GM12878 (cell line): ENCODE measurements at regions not wholly inside any gene's neighbourhood (a gene's known extent, or its start where the extent isn't known, plus 50 kb on each side); places are given as distances from the start of the nearest gene placed in this dataset.

Experiments
- ATAC-seq: fragments of 200-7000 bp; cut with Tn5 transposase; 3 replicates; pipeline ENCODE4 v1.9.1; 2020; ENCODE audit warnings: mild to moderate bottlenecking, moderate library complexity
- BruUV-seq: library from RNA; stranded (reverse); fragments of 400-500 nt; replicated peaks from 2 replicates; lab custom pipeline; 2021; lab: Mats Ljungman, UMichigan
- CTCF ChIA-PET: fragments of 300-600 bp; sonication (Branson Sonifier 250); formaldehyde crosslinking; extraction: SDS; loops from one replicate; lab custom pipeline; 2021; ENCODE audit warnings: inconsistent platforms; lab: Yijun Ruan, JAX
- POLR2A ChIA-PET: fragments of 350-600 bp; formaldehyde crosslinking; extraction: SDS; loops from one replicate; lab custom pipeline; 2021; ENCODE audit warnings: inconsistent platforms; lab: Charles Lee
- RAD21 ChIA-PET: fragments of 300-600 bp; sonication (Branson Sonifier 250); formaldehyde crosslinking; loops from one replicate; lab custom pipeline; 2023; ENCODE audit warnings: antibody characterized with exemption; ENCODE audit not compliant: unreplicated experiment; lab: Charles Lee
- SMC1A ChIA-PET: fragments of 300-600 bp; sonication (Branson Sonifier 250); formaldehyde crosslinking; loops from one replicate; lab custom pipeline; 2023; ENCODE audit not compliant: unreplicated experiment, uncharacterized antibody; lab: Charles Lee
- DNase-seq: peaks from one replicate; pipeline ENCODE4 v3.0.0-alpha.2; 2011; ENCODE audit warnings: low read depth, low spot score
- FAIRE-seq: peaks from 3 replicates; lab custom pipeline; 2011; peaks lifted over from hg19 to GRCh38; lab: Jason Lieb, UNC
- H2AFZ ChIP-seq: 2 replicates; pipeline ENCODE4 v1.6.0; 2011; ENCODE audit warnings: low read depth, low read length, control low read depth; ENCODE audit not compliant: control insufficient read depth
- H3K27ac ChIP-seq: 2 replicates; pipeline ENCODE4 v1.5.1; 2011; ENCODE audit warnings: control low read depth; ENCODE audit not compliant: control insufficient read depth, insufficient read depth
- H3K27me3 ChIP-seq, 2 experiments: replicated peaks in 1 of 2; 2 replicates each; pipeline versions ENCODE4 v1.6.0 to v1.6.1; 2011; ENCODE audit warnings: low read length in 1 of 2; ENCODE audit not compliant: control insufficient read depth in 2 of 2, insufficient read depth in 2 of 2
- H3K36me3 ChIP-seq, 2 experiments: 2 replicates each; pipeline ENCODE4 v1.5.1; 2011; ENCODE audit warnings: low read length in 1 of 2; ENCODE audit not compliant: control insufficient read depth in 2 of 2, insufficient read depth in 2 of 2
- H3K4me1 ChIP-seq: 2 replicates; pipeline ENCODE4 v1.6.1; 2011; ENCODE audit warnings: mild to moderate bottlenecking, low read length, moderate library complexity, mixed read lengths; ENCODE audit not compliant: control insufficient read depth, insufficient read depth
- H3K4me2 ChIP-seq: 2 replicates; pipeline ENCODE4 v1.6.0; 2011; ENCODE audit warnings: control low read depth; ENCODE audit not compliant: control insufficient read depth, insufficient read depth
- H3K4me3 ChIP-seq: fragments of 200-600 bp; sonication (generic); 2 replicates; pipeline ENCODE4 v1.5.1; 2016
- H3K79me2 ChIP-seq: 2 replicates; pipeline ENCODE4 v1.6.0; 2011; ENCODE audit warnings: low read length; ENCODE audit not compliant: control insufficient read depth, insufficient read depth
- H3K9ac ChIP-seq: 2 replicates; pipeline ENCODE4 v1.8.0; 2011; ENCODE audit warnings: low read length, control low read depth, mixed read lengths; ENCODE audit not compliant: control insufficient read depth, insufficient read depth
- H3K9me3 ChIP-seq: replicated peaks from 3 replicates; pipeline ENCODE4 v1.5.1; 2011; ENCODE audit warnings: mild to moderate bottlenecking, low read length; ENCODE audit not compliant: control insufficient read depth, insufficient read depth
- H4K20me1 ChIP-seq: 2 replicates; pipeline ENCODE4 v1.6.0; 2011; ENCODE audit not compliant: control insufficient read depth, insufficient read depth
- ATF3 ChIP-seq: IDR thresholded peaks from 2 replicates; pipeline ENCODE4 v1.6.1; 2011; ENCODE audit warnings: low read depth, mild to moderate bottlenecking, low read length, moderate library complexity, borderline replicate concordance; ENCODE audit errors: extremely low read depth
- CBX3 ChIP-seq: fragments of 200-600 bp; sonication (generic); IDR thresholded peaks from 2 replicates; pipeline ENCODE4 v1.6.1; 2016; ENCODE audit warnings: low read depth, borderline replicate concordance
- GABPA ChIP-seq: IDR thresholded peaks from 2 replicates; pipeline ENCODE4 v1.6.1; 2014; ENCODE audit warnings: antibody characterized with exemption, low read depth, mild to moderate bottlenecking, inconsistent platforms
- HCFC1 ChIP-seq: fragments of 150-350 bp; IDR thresholded peaks from 2 replicates; pipeline ENCODE4 v1.6.1; 2014; ENCODE audit warnings: low read length
- HDAC2 ChIP-seq: fragments of 200-600 bp; sonication (generic); IDR thresholded peaks from 2 replicates; pipeline ENCODE4 v1.6.1; 2017
- IRF5 ChIP-seq: fragments of 450-650 bp; IDR thresholded peaks from 2 replicates; pipeline ENCODE4 v1.6.1; 2017; ENCODE audit warnings: borderline replicate concordance
- JUND ChIP-seq: IDR thresholded peaks from 2 replicates; pipeline ENCODE4 v1.6.1; 2012; ENCODE audit warnings: low read depth, mild to moderate bottlenecking, low read length, improper control_type of control experiment, moderate library complexity
- KAT2A ChIP-seq: conservative IDR thresholded peaks from 2 replicates; pipeline ENCODE4 v1.6.1; 2011; ENCODE audit warnings: low read depth, low read length; ENCODE audit not compliant: control insufficient read depth
- KDM1A ChIP-seq: fragments of 200-600 bp; sonication (generic); IDR thresholded peaks from 2 replicates; pipeline ENCODE4 v1.6.1; 2016; ENCODE audit warnings: borderline replicate concordance
- NBN ChIP-seq: fragments of 450-650 bp; IDR thresholded peaks from 2 replicates; pipeline ENCODE4 v1.6.1; 2016
- PBX3 ChIP-seq: IDR thresholded peaks from 2 replicates; pipeline ENCODE4 v1.6.1; 2011; ENCODE audit warnings: mild to moderate bottlenecking, low read depth, low read length, moderate library complexity; ENCODE audit not compliant: insufficient replicate concordance
- RAD21 ChIP-seq: IDR thresholded peaks from 2 replicates; pipeline ENCODE4 v1.6.1; 2011; ENCODE audit warnings: mild to moderate bottlenecking, low read depth, low read length, moderate library complexity; ENCODE audit not compliant: insufficient read depth
- RUNX3 ChIP-seq: IDR thresholded peaks from 2 replicates; pipeline ENCODE4 v1.6.1; 2012; ENCODE audit warnings: low read length, inconsistent platforms
- SMC3 ChIP-seq: IDR thresholded peaks from 2 replicates; pipeline ENCODE4 v1.6.1; 2011; ENCODE audit warnings: low read length, improper control_type of control experiment, borderline replicate concordance
- SREBF2 ChIP-seq: IDR thresholded peaks from 2 replicates; pipeline ENCODE4 v1.6.1; 2012; ENCODE audit warnings: mild to moderate bottlenecking, low read length
- TAF1 ChIP-seq: IDR thresholded peaks from 2 replicates; pipeline ENCODE4 v1.6.1; 2011; ENCODE audit warnings: mild to moderate bottlenecking, low read depth, low read length, borderline replicate concordance
- TBL1XR1 ChIP-seq: IDR thresholded peaks from 2 replicates; pipeline ENCODE4 v1.6.1; 2012; ENCODE audit warnings: low read depth, low read length, improper control_type of control experiment
- ZBED1 ChIP-seq: IDR thresholded peaks from 2 replicates; pipeline ENCODE4 v1.6.1; 2016; ENCODE audit warnings: borderline replicate concordance
- ZNF622 ChIP-seq: fragments of 450-650 bp; IDR thresholded peaks from 2 replicates; pipeline ENCODE4 v1.6.1; 2017; ENCODE audit warnings: mild to moderate bottlenecking, inconsistent platforms
- in situ Hi-C: fragments of 300-500 bp; cut with MboI; formaldehyde crosslinking; loops from 9 replicates; pipeline ENCODE4 v1.14.3; 2018; ENCODE audit warnings: mixed read lengths
- intact Hi-C: fragments of 100-400 bp; cut with micrococcal nuclease; formaldehyde crosslinking; loops from one replicate; pipeline ENCODE4 v1.14.2; 2022; ENCODE audit not compliant: unreplicated experiment

- in situ Hi-C loops: no loop called here
- H3K4me3 ChIP-seq: no peak overlapping the region
- H3K4me2 ChIP-seq: no peak overlapping the region
- intact Hi-C loops: no loop called here
- POLR2A ChIA-PET: no interaction called here
- DNase-seq (no peak), ATAC-seq (no peak), FAIRE-seq (no peak)
- no peaks in the 10 kb centered on the region for H3K4me1 ChIP-seq
- no peak overlapping the region for H3K9ac ChIP-seq
- RAD21 ChIA-PET: interaction anchor here (1.2 kb wide), 1 partner anchor 70 kb away, joined by 3 read pairs; no protein-coding TSS in a partner anchor
- no peaks in the 10 kb centered on the region for H4K20me1 ChIP-seq
- CTCF ChIA-PET: no interaction called here
- no peak overlapping the region for H2AFZ ChIP-seq
- BruUV-seq: no TSS peak
- no peak overlapping the region for H3K27ac ChIP-seq
- H3K27me3 ChIP-seq: no peaks in the 10 kb centered on the region
- TF ChIP-seq ATF3 (no peak), RUNX3 (no peak), GABPA (no peak), IRF5 (no peak), HCFC1 (no peak), CBX3 (no peak), KDM1A (no peak), JUND (no peak), ZBED1 (no peak), TBL1XR1 (no peak), RAD21 (no peak), NBN (no peak), PBX3 (no peak), KAT2A (no peak), TAF1 (no peak), SREBF2 (no peak), ZNF622 (no peak), SMC3 (no peak), HDAC2 (no peak)
- H3K79me2 ChIP-seq: no peaks in the 10 kb centered on the region
- no peaks in the 10 kb centered on the region for H3K9me3 ChIP-seq
- H3K36me3 ChIP-seq: no peaks in the 10 kb centered on the region
- SMC1A ChIA-PET: interaction anchor here (1.3 kb wide), 1 partner anchor 11 kb away, joined by 3 read pairs; no protein-coding TSS in a partner anchor
Observed at GRCh38 chr2:55101466-55101865, 51.2 kb upstream of the RTN4 start.
